ELF-1 (cell line): ENCODE measurements at regions not wholly inside any gene's neighbourhood (a gene's known extent, or its start where the extent isn't known, plus 50 kb on each side); places are given as distances from the start of the nearest gene placed in this dataset.

Experiments used
- DNase-seq: peaks from one replicate; pipeline ENCODE4 v3.0.0-alpha.2; 2016; ENCODE audit warnings: low read depth, low spot score

- DNase-seq = no peak
These were observed 244.8 kb upstream of the NFE2L3 start for GRCh38 chr7:25907214-25907613.

GRCh38 chr7:25907731-25908130 lies 244.3 kb upstream of the NFE2L3 start:
- DNase-seq = no peak

GRCh38 chr7:25908154-25908949 lies 243.6 kb upstream of the NFE2L3 start:
- no peak for DNase-seq

GRCh38 chr7:25911738-25912607 lies 240.0 kb upstream of the NFE2L3 start:
- no peak for DNase-seq

GRCh38 chr7:25913598-25914224 lies 238.3 kb upstream of the NFE2L3 start:
- DNase-seq = no peak

- DNase-seq = no peak
These were observed 233.3 kb upstream of the NFE2L3 start for GRCh38 chr7:25918731-25919130.

GRCh38 chr7:25922296-25922695 lies 229.7 kb upstream of the NFE2L3 start:
- DNase-seq = no peak

GRCh38 chr7:25923741-25924460 lies 228.1 kb upstream of the NFE2L3 start:
- DNase-seq = no peak

GRCh38 chr7:25926009-25926408 lies 226.0 kb upstream of the NFE2L3 start:
- no peak for DNase-seq

- DNase-seq = no peak
These were observed 225.5 kb upstream of the NFE2L3 start for GRCh38 chr7:25926451-25926850.

GRCh38 chr7:25926891-25927625 lies 224.9 kb upstream of the NFE2L3 start:
- no peak for DNase-seq

GRCh38 chr7:25927626-25927978 lies 224.4 kb upstream of the NFE2L3 start:
- no peak for DNase-seq

GRCh38 chr7:25928549-25929330 lies 223.3 kb upstream of the NFE2L3 start:
- no peak for DNase-seq

- no peak for DNase-seq
These were observed 222.6 kb upstream of the NFE2L3 start for GRCh38 chr7:25929448-25929847.

GRCh38 chr7:25930492-25931048 lies 221.4 kb upstream of the NFE2L3 start:
- DNase-seq = no peak

- DNase-seq = no peak
These were observed 220.8 kb upstream of the NFE2L3 start for GRCh38 chr7:25931156-25931555.

- DNase-seq = no peak
These were observed 218.1 kb upstream of the NFE2L3 start for GRCh38 chr7:25933921-25934320.

- no peak for DNase-seq
These were observed 211.7 kb upstream of the NFE2L3 start for GRCh38 chr7:25940086-25940906.
